Coronary artery (tissue), 2 donors: ENCODE measurements at regions not wholly inside any gene's neighbourhood (a gene's known extent, or its start where the extent isn't known, plus 50 kb on each side); places are given as distances from the start of the nearest gene placed in this dataset.

Experiments
- DNase-seq: peaks from one replicate; pipeline ENCODE4 v3.0.0-alpha.2; 2017; ENCODE audit warnings: low spot score
- H3K27ac ChIP-seq, 2 donors: fragments of 200-600 bp; sonication (generic); one replicate each; pipeline ENCODE4 v1.5.1; 2016 to 2019
- H3K4me3 ChIP-seq: fragments of 200-600 bp; sonication (generic); 2 replicates; pipeline ENCODE4 v1.5.1; 2016; ENCODE audit warnings: mild to moderate bottlenecking, moderate library complexity
- TF ChIP-seq, protein P1 (sequence below): fragments of 200-600 bp; sonication (generic); IDR thresholded peaks from one replicate; pipeline ENCODE4 v1.5.1; 2019; ENCODE audit warnings: antibody characterized with exemption

- no peak for DNase-seq
- no peak overlapping the region for H3K27ac ChIP-seq
- no peak overlapping the region for H3K4me3 ChIP-seq
- TF ChIP-seq, protein P1, sequence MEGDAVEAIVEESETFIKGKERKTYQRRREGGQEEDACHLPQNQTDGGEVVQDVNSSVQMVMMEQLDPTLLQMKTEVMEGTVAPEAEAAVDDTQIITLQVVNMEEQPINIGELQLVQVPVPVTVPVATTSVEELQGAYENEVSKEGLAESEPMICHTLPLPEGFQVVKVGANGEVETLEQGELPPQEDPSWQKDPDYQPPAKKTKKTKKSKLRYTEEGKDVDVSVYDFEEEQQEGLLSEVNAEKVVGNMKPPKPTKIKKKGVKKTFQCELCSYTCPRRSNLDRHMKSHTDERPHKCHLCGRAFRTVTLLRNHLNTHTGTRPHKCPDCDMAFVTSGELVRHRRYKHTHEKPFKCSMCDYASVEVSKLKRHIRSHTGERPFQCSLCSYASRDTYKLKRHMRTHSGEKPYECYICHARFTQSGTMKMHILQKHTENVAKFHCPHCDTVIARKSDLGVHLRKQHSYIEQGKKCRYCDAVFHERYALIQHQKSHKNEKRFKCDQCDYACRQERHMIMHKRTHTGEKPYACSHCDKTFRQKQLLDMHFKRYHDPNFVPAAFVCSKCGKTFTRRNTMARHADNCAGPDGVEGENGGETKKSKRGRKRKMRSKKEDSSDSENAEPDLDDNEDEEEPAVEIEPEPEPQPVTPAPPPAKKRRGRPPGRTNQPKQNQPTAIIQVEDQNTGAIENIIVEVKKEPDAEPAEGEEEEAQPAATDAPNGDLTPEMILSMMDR: no peak
Measured at GRCh38 chr14:55948399-55948798, 169.8 kb upstream of the PELI2 start.

- H3K4me3 ChIP-seq: no peak overlapping the region
- H3K27ac ChIP-seq: no peak overlapping the region
- no peak for DNase-seq
- TF ChIP-seq, protein P1: no peak
Measured at GRCh38 chr14:55949708-55950107, 168.5 kb upstream of the PELI2 start.

GRCh38 chr14:55950135-55950534 lies 168.1 kb upstream of the PELI2 start:
- DNase-seq: no peak
- Histone ChIP-seq H3K4me3 (no peak overlapping the region), H3K27ac (no peak overlapping the region)
- TF ChIP-seq, protein P1: no peak

DNA sequence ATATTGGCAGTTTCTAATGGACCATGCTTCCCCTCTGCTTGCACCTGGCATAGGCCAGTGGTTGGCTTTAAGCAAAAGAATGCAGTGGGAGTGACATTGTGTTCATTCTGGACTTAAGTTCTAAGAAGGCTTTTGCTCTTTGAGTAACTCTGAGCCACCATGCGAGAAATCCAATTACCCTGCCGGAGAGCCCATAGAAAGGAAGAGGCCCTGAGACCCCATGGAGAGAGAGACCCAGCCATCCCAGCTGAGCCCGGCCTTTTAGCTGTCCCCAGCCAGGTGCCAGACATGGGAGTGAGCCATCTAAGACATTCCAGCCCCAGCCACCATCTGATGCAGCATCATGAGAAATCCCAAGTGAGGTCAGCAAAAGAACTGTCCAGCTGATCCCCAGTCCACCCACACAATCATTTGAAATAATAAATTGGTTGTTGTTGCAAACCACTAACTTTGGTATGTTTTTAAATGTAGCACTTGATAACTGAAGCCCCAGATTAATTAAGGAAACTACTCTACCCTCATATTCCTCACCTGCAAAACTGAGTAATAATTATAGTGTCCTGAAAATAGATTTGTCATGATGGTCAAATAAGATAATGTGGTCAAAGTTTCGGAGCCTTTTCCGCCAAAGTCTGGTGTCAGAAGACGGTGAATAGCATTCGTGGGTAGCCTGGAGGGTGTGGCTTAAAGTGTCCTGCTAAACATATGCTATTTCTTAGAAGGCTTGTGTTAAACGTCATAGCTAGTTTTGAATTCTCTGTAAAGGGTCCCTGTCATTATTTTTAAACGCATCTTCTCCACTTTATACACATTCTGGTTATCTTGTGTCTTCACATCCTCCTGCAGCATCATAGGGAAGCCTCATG lies 166.6 kb upstream of the PELI2 start:
- no peak overlapping the region for H3K27ac ChIP-seq
- no peak overlapping the region for H3K4me3 ChIP-seq
- DNase-seq: no peak
- TF ChIP-seq, protein P1: no peak

DNA sequence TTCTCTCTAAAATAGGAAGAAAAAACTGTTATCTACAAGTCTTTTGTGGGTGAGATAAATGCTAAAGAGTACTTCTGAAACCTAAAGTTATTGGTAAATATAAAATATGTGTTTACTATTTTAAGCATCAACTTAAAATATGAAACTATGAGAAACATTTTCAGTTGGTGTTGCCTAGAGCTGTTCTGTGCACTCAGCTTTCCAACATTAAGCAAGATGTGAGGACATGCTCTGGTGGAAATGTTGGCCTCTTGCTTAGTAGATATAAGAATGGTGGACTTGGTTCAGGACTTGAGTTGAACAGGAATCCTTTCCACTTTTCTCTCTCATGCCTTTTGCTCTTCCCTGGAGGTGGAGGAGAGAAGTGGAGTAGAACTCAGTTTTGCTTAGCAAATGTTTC lies 164.1 kb upstream of the PELI2 start:
- no peak overlapping the region for H3K27ac ChIP-seq
- no peak overlapping the region for H3K4me3 ChIP-seq
- TF ChIP-seq, protein P1: no peak
- no peak for DNase-seq

- no peak for DNase-seq
- H3K27ac ChIP-seq: no peak overlapping the region
- TF ChIP-seq, protein P1: no peak
- H3K4me3 ChIP-seq: no peak overlapping the region
Measured at GRCh38 chr14:55955175-55955574, 163.0 kb upstream of the PELI2 start.

GRCh38 chr14:55957950-55958349 lies 160.3 kb upstream of the PELI2 start:
- no peak for DNase-seq
- H3K4me3 ChIP-seq: no peak overlapping the region
- H3K27ac ChIP-seq: no peak overlapping the region
- TF ChIP-seq, protein P1: no peak
